ENCODE measurements at regions not wholly inside any gene's neighbourhood (a gene's known extent, or its start where the extent isn't known, plus 50 kb on each side); places are given as distances from the start of the nearest gene placed in this dataset.

DNA sequence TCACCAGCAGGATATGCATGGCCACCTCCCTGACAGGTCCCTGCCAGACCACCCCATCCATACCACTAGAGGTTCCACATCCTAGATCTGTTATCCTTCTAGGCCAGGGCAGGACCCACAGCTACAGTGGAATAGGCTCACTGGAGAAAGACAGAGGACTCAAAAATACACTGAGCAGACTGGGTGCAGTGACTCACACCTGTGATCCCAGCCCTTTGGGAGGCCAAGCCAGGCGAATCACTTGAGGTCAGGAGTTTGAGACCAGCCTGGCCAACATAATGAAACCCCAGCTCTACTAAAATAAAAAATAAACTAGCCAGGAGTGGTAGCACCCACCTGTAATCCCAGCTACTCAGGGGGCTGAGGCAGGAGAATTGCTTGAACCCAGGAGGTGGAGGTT lies 56.5 kb upstream of the TESK1 start:
- H3K4me1 ChIP-seq (ENCODE audit: control insufficient read depth in 1 of 2, insufficient read depth in 2 of 2, low read depth in 1 of 2, low read length in 1 of 2): peaks cover 0 to 4% of the 10 kb centered on the region in 2 experiments; a peak in 2 of 4 replicates
- H3F3A ChIP-seq (replicated peaks; ENCODE audit: insufficient read depth): peaks cover 9% of the 10 kb centered on the region
- H3K9ac ChIP-seq: no peak overlapping the region
- no peak for DNase-seq
- H3K27ac ChIP-seq (ENCODE audit: low read depth in 2 of 2, low read length in 1 of 2): no peak overlapping the region
- ChIA-PET CTCF (interaction anchor here (0.6 to 1.8 kb wide), 5 partner anchors 55 to 432 kb away, joined by 3 to 9 read pairs (median 3); partner anchors contain the start of gene RUSC2), POLR2A (no interaction called here)
- H3K9me3 ChIP-seq: no peaks in the 10 kb centered on the region
- WGBS (ENCODE audit: low lambda C conversion rate): 100% methylated on average over 1 of the region's 1 CpG
- TF ChIP-seq FOSL2 (IDR thresholded peaks at IDR 0.05; ENCODE audit: borderline replicate concordance, low read depth) (peak; percentile 22; the same call in 1 of the 2 replicates), JUND (IDR thresholded peaks at IDR 0.05) (no peak), EP300 (IDR thresholded peaks at IDR 0.05; ENCODE audit: borderline replicate concordance in 1 of 2, low read depth in 1 of 2, low read length in 1 of 2) (no peak)
- TF ChIP-seq, protein P1, sequence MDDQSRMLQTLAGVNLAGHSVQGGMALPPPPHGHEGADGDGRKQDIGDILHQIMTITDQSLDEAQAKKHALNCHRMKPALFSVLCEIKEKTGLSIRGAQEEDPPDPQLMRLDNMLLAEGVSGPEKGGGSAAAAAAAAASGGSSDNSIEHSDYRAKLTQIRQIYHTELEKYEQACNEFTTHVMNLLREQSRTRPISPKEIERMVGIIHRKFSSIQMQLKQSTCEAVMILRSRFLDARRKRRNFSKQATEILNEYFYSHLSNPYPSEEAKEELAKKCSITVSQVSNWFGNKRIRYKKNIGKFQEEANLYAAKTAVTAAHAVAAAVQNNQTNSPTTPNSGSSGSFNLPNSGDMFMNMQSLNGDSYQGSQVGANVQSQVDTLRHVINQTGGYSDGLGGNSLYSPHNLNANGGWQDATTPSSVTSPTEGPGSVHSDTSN (IDR thresholded peaks at IDR 0.05): no peak
- no peak overlapping the region for H3K4me2 ChIP-seq
- no peaks in the 10 kb centered on the region for H3K27me3 ChIP-seq (ENCODE audit: insufficient read depth)
- peaks cover 18 to 28% of the 10 kb centered on the region in 2 experiments for H3K36me3 ChIP-seq (replicated peaks in 1 of 2; ENCODE audit: control insufficient read depth in 1 of 2, insufficient read depth in 2 of 2, low read length in 1 of 2)
- H3K79me2 ChIP-seq (ENCODE audit: insufficient read depth): peaks cover 95% of the 10 kb centered on the region
- H2AFZ ChIP-seq (ENCODE audit: low read depth): no peak overlapping the region
- no peak overlapping the region for H3K4me3 ChIP-seq (ENCODE audit: low read depth in 2 of 2, low read length in 1 of 2)
- H4K20me1 ChIP-seq (ENCODE audit: insufficient read depth): peaks cover 59% of the 10 kb centered on the region
- H3K9me2 ChIP-seq: no peaks in the 10 kb centered on the region

DNA sequence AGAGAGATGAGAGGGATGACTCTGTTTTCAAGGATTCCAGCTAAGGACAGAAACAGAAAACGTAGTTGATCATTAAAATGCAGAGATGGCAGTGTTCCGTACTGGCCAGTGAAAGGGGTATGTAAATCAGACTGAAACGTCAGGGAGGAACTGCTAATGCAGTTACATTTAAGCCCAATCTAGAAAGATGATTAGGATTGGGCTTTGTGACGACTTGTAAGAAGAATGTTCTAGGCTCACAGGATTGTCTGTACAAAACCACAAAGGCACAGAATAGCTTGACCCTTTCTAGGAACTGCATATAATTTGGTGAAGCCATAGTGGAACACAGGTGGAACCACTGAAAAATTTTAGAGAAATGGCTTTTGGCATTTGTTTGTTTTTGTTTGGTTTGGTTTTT lies 55.6 kb upstream of the TESK1 start:
- ChIA-PET POLR2A (no interaction called here), CTCF (interaction anchor here (1.3 to 1.8 kb wide), 3 partner anchors 54 to 73 kb away, joined by 3 to 9 read pairs (median 3); partner anchors contain the start of gene RUSC2)
- Histone ChIP-seq H3K27ac (ENCODE audit: low read depth in 2 of 2, low read length in 1 of 2) (no peak overlapping the region), H3K4me3 (ENCODE audit: low read depth in 2 of 2, low read length in 1 of 2) (no peak overlapping the region), H3K36me3 (replicated peaks in 1 of 2; ENCODE audit: control insufficient read depth in 1 of 2, insufficient read depth in 2 of 2, low read length in 1 of 2) (peaks cover 18 to 21% of the 10 kb centered on the region in 2 experiments), H3K9ac (no peak overlapping the region), H4K20me1 (ENCODE audit: insufficient read depth) (peaks cover 58% of the 10 kb centered on the region), H3K79me2 (ENCODE audit: insufficient read depth) (peaks cover 93% of the 10 kb centered on the region), H3K27me3 (ENCODE audit: insufficient read depth) (no peaks in the 10 kb centered on the region), H3F3A (replicated peaks; ENCODE audit: insufficient read depth) (peaks cover 10% of the 10 kb centered on the region), H3K4me1 (ENCODE audit: control insufficient read depth in 1 of 2, insufficient read depth in 2 of 2, low read depth in 1 of 2, low read length in 1 of 2) (peaks cover 0 to 5% of the 10 kb centered on the region in 2 experiments; a peak in 2 of 4 replicates), H3K4me2 (no peak overlapping the region), H3K9me2 (no peaks in the 10 kb centered on the region), H2AFZ (ENCODE audit: low read depth) (no peak overlapping the region), H3K9me3 (no peaks in the 10 kb centered on the region)
- no peak for DNase-seq
- WGBS (ENCODE audit: low lambda C conversion rate): 90% methylated on average over 4 of the region's 4 CpGs
- no peak for TF ChIP-seq CHD2 (IDR thresholded peaks at IDR 0.05; ENCODE audit: low read length, partially characterized antibody)
- TF ChIP-seq ELF1 (IDR thresholded peaks at IDR 0.05): no peak
- TF ChIP-seq, protein P2, sequence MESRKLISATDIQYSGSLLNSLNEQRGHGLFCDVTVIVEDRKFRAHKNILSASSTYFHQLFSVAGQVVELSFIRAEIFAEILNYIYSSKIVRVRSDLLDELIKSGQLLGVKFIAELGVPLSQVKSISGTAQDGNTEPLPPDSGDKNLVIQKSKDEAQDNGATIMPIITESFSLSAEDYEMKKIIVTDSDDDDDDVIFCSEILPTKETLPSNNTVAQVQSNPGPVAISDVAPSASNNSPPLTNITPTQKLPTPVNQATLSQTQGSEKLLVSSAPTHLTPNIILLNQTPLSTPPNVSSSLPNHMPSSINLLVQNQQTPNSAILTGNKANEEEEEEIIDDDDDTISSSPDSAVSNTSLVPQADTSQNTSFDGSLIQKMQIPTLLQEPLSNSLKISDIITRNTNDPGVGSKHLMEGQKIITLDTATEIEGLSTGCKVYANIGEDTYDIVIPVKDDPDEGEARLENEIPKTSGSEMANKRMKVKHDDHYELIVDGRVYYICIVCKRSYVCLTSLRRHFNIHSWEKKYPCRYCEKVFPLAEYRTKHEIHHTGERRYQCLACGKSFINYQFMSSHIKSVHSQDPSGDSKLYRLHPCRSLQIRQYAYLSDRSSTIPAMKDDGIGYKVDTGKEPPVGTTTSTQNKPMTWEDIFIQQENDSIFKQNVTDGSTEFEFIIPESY (IDR thresholded peaks at IDR 0.05; ENCODE audit: borderline replicate concordance, low read depth): no peak
- no peak for TF ChIP-seq TEAD4 (IDR thresholded peaks at IDR 0.05; ENCODE audit: borderline replicate concordance, insufficient read depth)
- no peak for TF ChIP-seq SIN3A (IDR thresholded peaks at IDR 0.05; ENCODE audit: borderline replicate concordance, low read depth, low read length)
- no peak for TF ChIP-seq NFIC (IDR thresholded peaks at IDR 0.05; ENCODE audit: borderline replicate concordance)
- no peak for TF ChIP-seq POLR2AphosphoS5 (IDR thresholded peaks at IDR 0.05; ENCODE audit: low read depth, low read length)
- TF ChIP-seq, protein P1 (IDR thresholded peaks at IDR 0.05): no peak
- no peak for TF ChIP-seq RFX5 (IDR thresholded peaks at IDR 0.05; ENCODE audit: low read length)
- TF ChIP-seq, protein P3, sequence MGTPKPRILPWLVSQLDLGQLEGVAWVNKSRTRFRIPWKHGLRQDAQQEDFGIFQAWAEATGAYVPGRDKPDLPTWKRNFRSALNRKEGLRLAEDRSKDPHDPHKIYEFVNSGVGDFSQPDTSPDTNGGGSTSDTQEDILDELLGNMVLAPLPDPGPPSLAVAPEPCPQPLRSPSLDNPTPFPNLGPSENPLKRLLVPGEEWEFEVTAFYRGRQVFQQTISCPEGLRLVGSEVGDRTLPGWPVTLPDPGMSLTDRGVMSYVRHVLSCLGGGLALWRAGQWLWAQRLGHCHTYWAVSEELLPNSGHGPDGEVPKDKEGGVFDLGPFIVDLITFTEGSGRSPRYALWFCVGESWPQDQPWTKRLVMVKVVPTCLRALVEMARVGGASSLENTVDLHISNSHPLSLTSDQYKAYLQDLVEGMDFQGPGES (IDR thresholded peaks at IDR 0.05; ENCODE audit: low read depth, low read length): no peak
- TF ChIP-seq RXRA (IDR thresholded peaks at IDR 0.05; ENCODE audit: borderline replicate concordance, low read depth): no peak
- TF ChIP-seq FOXM1 (IDR thresholded peaks at IDR 0.05; ENCODE audit: low read depth): no peak
- TF ChIP-seq, protein P4, sequence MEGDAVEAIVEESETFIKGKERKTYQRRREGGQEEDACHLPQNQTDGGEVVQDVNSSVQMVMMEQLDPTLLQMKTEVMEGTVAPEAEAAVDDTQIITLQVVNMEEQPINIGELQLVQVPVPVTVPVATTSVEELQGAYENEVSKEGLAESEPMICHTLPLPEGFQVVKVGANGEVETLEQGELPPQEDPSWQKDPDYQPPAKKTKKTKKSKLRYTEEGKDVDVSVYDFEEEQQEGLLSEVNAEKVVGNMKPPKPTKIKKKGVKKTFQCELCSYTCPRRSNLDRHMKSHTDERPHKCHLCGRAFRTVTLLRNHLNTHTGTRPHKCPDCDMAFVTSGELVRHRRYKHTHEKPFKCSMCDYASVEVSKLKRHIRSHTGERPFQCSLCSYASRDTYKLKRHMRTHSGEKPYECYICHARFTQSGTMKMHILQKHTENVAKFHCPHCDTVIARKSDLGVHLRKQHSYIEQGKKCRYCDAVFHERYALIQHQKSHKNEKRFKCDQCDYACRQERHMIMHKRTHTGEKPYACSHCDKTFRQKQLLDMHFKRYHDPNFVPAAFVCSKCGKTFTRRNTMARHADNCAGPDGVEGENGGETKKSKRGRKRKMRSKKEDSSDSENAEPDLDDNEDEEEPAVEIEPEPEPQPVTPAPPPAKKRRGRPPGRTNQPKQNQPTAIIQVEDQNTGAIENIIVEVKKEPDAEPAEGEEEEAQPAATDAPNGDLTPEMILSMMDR (IDR thresholded peaks at IDR 0.05): no peak
- no peak for TF ChIP-seq EP300 (IDR thresholded peaks at IDR 0.05; ENCODE audit: borderline replicate concordance in 1 of 2, low read depth in 1 of 2, low read length in 1 of 2)
- no peak for TF ChIP-seq GABPA (IDR thresholded peaks at IDR 0.05; ENCODE audit: low read depth)
- TF ChIP-seq, protein P5, sequence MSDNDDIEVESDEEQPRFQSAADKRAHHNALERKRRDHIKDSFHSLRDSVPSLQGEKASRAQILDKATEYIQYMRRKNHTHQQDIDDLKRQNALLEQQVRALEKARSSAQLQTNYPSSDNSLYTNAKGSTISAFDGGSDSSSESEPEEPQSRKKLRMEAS (IDR thresholded peaks at IDR 0.05; ENCODE audit: low read depth): no peak
- TF ChIP-seq FOSL2 (IDR thresholded peaks at IDR 0.05; ENCODE audit: borderline replicate concordance, low read depth): no peak
- no peak for TF ChIP-seq YY1 (IDR thresholded peaks at IDR 0.05; ENCODE audit: low read depth)
